ENCODE measurements at regions not wholly inside any gene's neighbourhood (a gene's known extent, or its start where the extent isn't known, plus 50 kb on each side); places are given as distances from the start of the nearest gene placed in this dataset.

DNA sequence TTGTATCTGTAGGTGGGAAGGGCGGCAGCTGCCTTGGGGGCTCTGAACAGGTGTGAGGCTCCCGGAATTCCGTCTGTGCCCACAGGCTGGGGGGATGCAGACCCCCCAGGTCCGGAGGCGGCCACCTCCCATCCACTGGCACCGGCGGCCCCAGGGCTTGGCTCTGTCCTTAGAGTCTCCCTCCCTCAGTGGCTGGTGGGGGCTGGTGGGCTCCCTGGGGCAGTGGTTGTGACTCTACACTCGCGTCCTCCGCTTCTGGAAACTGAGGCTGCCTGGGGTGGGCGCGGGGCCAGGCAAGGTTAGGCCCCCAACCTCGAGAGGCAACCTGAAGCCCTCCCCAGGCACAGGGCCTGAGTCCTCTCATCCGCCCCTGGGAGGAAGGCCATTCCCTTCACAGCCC lies 1305.4 kb downstream of the BRD1 start:
- TF ChIP-seq, protein P1, sequence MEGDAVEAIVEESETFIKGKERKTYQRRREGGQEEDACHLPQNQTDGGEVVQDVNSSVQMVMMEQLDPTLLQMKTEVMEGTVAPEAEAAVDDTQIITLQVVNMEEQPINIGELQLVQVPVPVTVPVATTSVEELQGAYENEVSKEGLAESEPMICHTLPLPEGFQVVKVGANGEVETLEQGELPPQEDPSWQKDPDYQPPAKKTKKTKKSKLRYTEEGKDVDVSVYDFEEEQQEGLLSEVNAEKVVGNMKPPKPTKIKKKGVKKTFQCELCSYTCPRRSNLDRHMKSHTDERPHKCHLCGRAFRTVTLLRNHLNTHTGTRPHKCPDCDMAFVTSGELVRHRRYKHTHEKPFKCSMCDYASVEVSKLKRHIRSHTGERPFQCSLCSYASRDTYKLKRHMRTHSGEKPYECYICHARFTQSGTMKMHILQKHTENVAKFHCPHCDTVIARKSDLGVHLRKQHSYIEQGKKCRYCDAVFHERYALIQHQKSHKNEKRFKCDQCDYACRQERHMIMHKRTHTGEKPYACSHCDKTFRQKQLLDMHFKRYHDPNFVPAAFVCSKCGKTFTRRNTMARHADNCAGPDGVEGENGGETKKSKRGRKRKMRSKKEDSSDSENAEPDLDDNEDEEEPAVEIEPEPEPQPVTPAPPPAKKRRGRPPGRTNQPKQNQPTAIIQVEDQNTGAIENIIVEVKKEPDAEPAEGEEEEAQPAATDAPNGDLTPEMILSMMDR (IDR thresholded peaks at IDR 0.05), result no peak
- TF ChIP-seq POLR2A (IDR thresholded peaks at IDR 0.05), result no peak

Measured in esophagus squamous epithelium (tissue), 4 donors.